HG02870 (cell line): ENCODE measurements at regions not wholly inside any gene's neighbourhood (a gene's known extent, or its start where the extent isn't known, plus 50 kb on each side); places are given as distances from the start of the nearest gene placed in this dataset.
"Not testable (repeated sequence)": the region's sequence is repeated elsewhere in the genome, so short reads cannot be mapped to it uniquely, and the experiment has no call there.

ENCODE experiments used
- ATAC-seq: cut with Tn5 transposase; IDR thresholded peaks from one replicate; pipeline ENCODE4 v1.9.1; 2021; ENCODE audit warnings: mild to moderate bottlenecking, moderate library complexity; ENCODE audit not compliant: unreplicated experiment

GRCh38 chr3:147240581-147240980 lies 165.8 kb downstream of the ZIC4 start:
- no peak for ATAC-seq

GRCh38 chr3:147237991-147238390 lies 168.4 kb downstream of the ZIC4 start:
- ATAC-seq: no peak

GRCh38 chr3:147231980-147232379 lies 174.4 kb downstream of the ZIC4 start:
- ATAC-seq: not testable (repeated sequence)

GRCh38 chr3:147231111-147231510 lies 175.2 kb downstream of the ZIC4 start:
- no peak for ATAC-seq

GRCh38 chr3:147222291-147222690 lies 184.1 kb downstream of the ZIC4 start:
- no peak for ATAC-seq

GRCh38 chr3:147218965-147219364 lies 187.4 kb downstream of the ZIC4 start:
- no peak for ATAC-seq

GRCh38 chr3:147216143-147216673 lies 190.1 kb downstream of the ZIC4 start:
- ATAC-seq: peak; percentile 56

GRCh38 chr3:147215660-147216059 lies 190.7 kb downstream of the ZIC4 start:
- no peak for ATAC-seq

GRCh38 chr3:147213633-147214032 lies 192.7 kb downstream of the ZIC4 start:
- no peak for ATAC-seq

GRCh38 chr3:147210676-147211075 lies 195.7 kb downstream of the ZIC4 start:
- ATAC-seq: no peak

GRCh38 chr3:147201086-147201485 lies 205.3 kb downstream of the ZIC4 start:
- no peak for ATAC-seq

GRCh38 chr3:147200545-147200944 lies 205.8 kb downstream of the ZIC4 start:
- no peak for ATAC-seq

- peak; percentile 95 for ATAC-seq
Observed at GRCh38 chr3:147197739-147198138, 208.6 kb downstream of the ZIC4 start.

GRCh38 chr3:147195887-147196286 lies 210.5 kb downstream of the ZIC4 start:
- no peak for ATAC-seq

GRCh38 chr3:147191795-147192385 lies 214.5 kb downstream of the ZIC4 start:
- ATAC-seq: peak; percentile 42

GRCh38 chr3:147189016-147189415 lies 217.3 kb downstream of the ZIC4 start:
- no peak for ATAC-seq

- ATAC-seq: no peak
Observed at GRCh38 chr3:147187687-147188086, 218.7 kb downstream of the ZIC4 start.

- no peak for ATAC-seq
Observed at GRCh38 chr3:147185781-147186180, 220.6 kb downstream of the ZIC4 start.

GRCh38 chr3:147184794-147185193 lies 221.5 kb downstream of the ZIC4 start:
- ATAC-seq: no peak

- ATAC-seq: no peak
Observed at GRCh38 chr3:147173257-147173656, 233.1 kb downstream of the ZIC4 start.

- no peak for ATAC-seq
Observed at GRCh38 chr3:147162743-147163142, 243.6 kb downstream of the ZIC4 start.

- no peak for ATAC-seq
Observed at GRCh38 chr3:147161833-147162232, 244.5 kb downstream of the ZIC4 start.

GRCh38 chr3:147160984-147161383 lies 245.4 kb downstream of the ZIC4 start:
- no peak for ATAC-seq
